Spleen (tissue), 11 donors: ENCODE measurements at regions not wholly inside any gene's neighbourhood (a gene's known extent, or its start where the extent isn't known, plus 50 kb on each side); places are given as distances from the start of the nearest gene placed in this dataset.

Source experiments
- DNase-seq: peaks from one replicate; pipeline ENCODE4 v3.0.0-alpha.2; 2020
- H3K27ac ChIP-seq, 8 donors: fragments of 200-600 bp; sonication (generic) in 7 of 8; 1 replicate in 4 of 8; 2 replicates in 4 of 8; pipeline versions ENCODE4 v1.5.0 to v1.8.0; 2016 to 2021; ENCODE audit warnings: inconsistent platforms in 4 of 8, mild to moderate bottlenecking in 4 of 8, moderate library complexity in 1 of 8
- H3K27me3 ChIP-seq, 7 donors: fragments of 200-600 bp; sonication (generic) in 6 of 7; replicated peaks in 1 of 7; 1 replicate in 4 of 7; 2 replicates in 3 of 7; pipeline versions ENCODE4 v1.5.0 to v1.8.0; 2016 to 2021; ENCODE audit warnings: inconsistent platforms in 3 of 7, mild to moderate bottlenecking in 1 of 7
- H3K36me3 ChIP-seq, 6 donors: fragments of 200-600 bp; sonication (generic) in 5 of 6; 1 replicate in 4 of 6; 2 replicates in 2 of 6; pipeline versions ENCODE4 v1.5.0 to v1.8.0; 2016 to 2021; ENCODE audit warnings: inconsistent platforms in 2 of 6
- H3K4me1 ChIP-seq, 6 donors: fragments of 200-600 bp; sonication (generic) in 5 of 6; 1 replicate in 3 of 6; 2 replicates in 3 of 6; pipeline versions ENCODE4 v1.5.0 to v1.8.0; 2016 to 2021; ENCODE audit warnings: inconsistent platforms in 3 of 6
- H3K4me3 ChIP-seq, 8 donors: fragments of 200-600 bp; sonication (generic) in 7 of 8; 1 replicate in 4 of 8; 2 replicates in 4 of 8; pipeline versions ENCODE4 v1.5.0 to v1.8.0; 2016 to 2021; ENCODE audit warnings: inconsistent platforms in 4 of 8, mild to moderate bottlenecking in 4 of 8, moderate library complexity in 2 of 8
- H3K9me3 ChIP-seq, 8 donors: fragments of 200-600 bp; sonication (generic) in 7 of 8; 1 replicate in 4 of 8; 2 replicates in 4 of 8; pipeline versions ENCODE4 v1.5.0 to v1.8.0; 2016 to 2021; ENCODE audit warnings: inconsistent platforms in 4 of 8
- CTCF ChIP-seq, 11 experiments: fragments of 200-600 bp in 7 of 11; fragments of 450-650 bp in 4 of 11; sonication (generic) in 4 of 11; IDR thresholded peaks in 8 of 11; conservative IDR thresholded peaks in 3 of 11; 1 replicate in 7 of 11; 2 replicates in 4 of 11; pipeline versions ENCODE4 v1.4.0 to v1.8.0; 2016 to 2021; ENCODE audit warnings: antibody characterized with exemption in 11 of 11, inconsistent platforms in 4 of 11, mild to moderate bottlenecking in 1 of 11
- POLR2A ChIP-seq, 3 donors: fragments of 450-650 bp; IDR thresholded peaks; one replicate each; pipeline ENCODE4 v1.5.1; 2017; ENCODE audit warnings: antibody characterized with exemption in 3 of 3, mild to moderate bottlenecking in 1 of 3
- POLR2AphosphoS5 ChIP-seq, 3 donors: sonication (generic); formaldehyde crosslinking; IDR thresholded peaks; one replicate each; pipeline ENCODE4 v1.5.1; 2017; ENCODE audit warnings: antibody characterized with exemption in 3 of 3
- WGBS, 5 donors: extraction: QIAGEN DNeasy Blood & Tissue Kit in 3 of 5; methylation state at CpG; one replicate each; pipeline versions ENCODE4 v1.1.5 to v1.1.7; 2013 to 2018; 5-methylcytosine and 5-hydroxymethylcytosine counted together
- intact Hi-C: fragments of 100-400 bp; cut with DNase I; formaldehyde crosslinking; loops from one replicate; pipeline ENCODE4 v1.15.0; 2023; ENCODE audit warnings: low total_unique reads
- donor health status: healthy with polysubstance abuse.
- donor health status: DM: no; HTN: no; CAD: no; lungs with moderate emphysema.
- donor health status: DM: no; HTN: no; CAD: no.
- donor health status: Bipolar disorder and iron deficiency.
- donor health status: healthy.
- donor health status: DM: no; HTN: no; CAD: no.
- donor health status: DM: yes; HTN: yes; CAD: no.

- no peak overlapping the region for H3K4me3 ChIP-seq
- H3K4me1 ChIP-seq, result no peaks in the 10 kb centered on the region
- DNase-seq, result no peak
- no peaks in the 10 kb centered on the region for H3K27me3 ChIP-seq
- intact Hi-C loops, result no loop called here
- H3K36me3 ChIP-seq, result no peaks in the 10 kb centered on the region
- H3K27ac ChIP-seq, result no peak overlapping the region
- TF ChIP-seq POLR2A (IDR thresholded peaks at IDR 0.05), result no peak
- TF ChIP-seq POLR2AphosphoS5 (IDR thresholded peaks at IDR 0.05), result no peak
- TF ChIP-seq CTCF (IDR thresholded peaks at IDR 0.05 in 8 of 11, conservative IDR thresholded peaks at IDR 0.05 in 3 of 11), result no peak
- H3K9me3 ChIP-seq, result no peaks in the 10 kb centered on the region
These were observed 127.2 kb upstream of the ARGLU1 start for GRCh38 chr13:106695139-106695538.

- Histone ChIP-seq H3K36me3 (no peaks in the 10 kb centered on the region), H3K27ac (no peak overlapping the region), H3K9me3 (no peaks in the 10 kb centered on the region), H3K27me3 (no peaks in the 10 kb centered on the region), H3K4me3 (no peak overlapping the region), H3K4me1 (no peaks in the 10 kb centered on the region)
- no peak for DNase-seq
- TF ChIP-seq POLR2A (IDR thresholded peaks at IDR 0.05) (no peak), POLR2AphosphoS5 (IDR thresholded peaks at IDR 0.05) (no peak)
- intact Hi-C loops, result no loop called here
- WGBS, 5 donors, result 49 to 70% (median 53%) methylated on average over 2 of the region's 2 CpGs
These were observed 123.9 kb upstream of the ARGLU1 start for GRCh38 chr13:106691861-106692260.

GRCh38 chr13:106691341-106691740 lies 123.4 kb upstream of the ARGLU1 start:
- Histone ChIP-seq H3K27ac (no peak overlapping the region), H3K9me3 (no peaks in the 10 kb centered on the region), H3K27me3 (no peaks in the 10 kb centered on the region), H3K36me3 (no peaks in the 10 kb centered on the region), H3K4me1 (no peaks in the 10 kb centered on the region), H3K4me3 (no peak overlapping the region)
- DNase-seq, result no peak
- TF ChIP-seq CTCF (IDR thresholded peaks at IDR 0.05 in 8 of 11, conservative IDR thresholded peaks at IDR 0.05 in 3 of 11) (no peak), POLR2A (IDR thresholded peaks at IDR 0.05) (no peak), POLR2AphosphoS5 (IDR thresholded peaks at IDR 0.05) (no peak)
- intact Hi-C loops, result no loop called here
- 56 to 76% (median 64%) methylated on average over 5 of the region's 5 CpGs for WGBS, 5 donors

GRCh38 chr13:106690779-106691178 lies 122.8 kb upstream of the ARGLU1 start:
- intact Hi-C loops, result no loop called here
- H3K9me3 ChIP-seq, result no peaks in the 10 kb centered on the region
- H3K4me3 ChIP-seq, result no peak overlapping the region
- H3K4me1 ChIP-seq, result no peaks in the 10 kb centered on the region
- H3K27ac ChIP-seq, result peak overlapping the region in 1 of 8 donors; percentile 1
- H3K27me3 ChIP-seq, result no peaks in the 10 kb centered on the region
- WGBS, 5 donors, result 30 to 59% (median 37%) methylated on average over 6 of the region's 6 CpGs
- no peak for DNase-seq
- TF ChIP-seq POLR2A (IDR thresholded peaks at IDR 0.05), result no peak
- TF ChIP-seq CTCF (IDR thresholded peaks at IDR 0.05 in 8 of 11, conservative IDR thresholded peaks at IDR 0.05 in 3 of 11), result no peak
- TF ChIP-seq POLR2AphosphoS5 (IDR thresholded peaks at IDR 0.05), result no peak
- H3K36me3 ChIP-seq, result no peaks in the 10 kb centered on the region

GRCh38 chr13:106689906-106690305 lies 122.0 kb upstream of the ARGLU1 start:
- no peak overlapping the region for H3K27ac ChIP-seq
- 33 to 88% (median 77%) methylated on average over 1 of the region's 1 CpG for WGBS, 5 donors

More at GRCh38 chr13:106689906-106690305, 122.0 kb upstream of the ARGLU1 start:
- no peaks in the 10 kb centered on the region for H3K36me3 ChIP-seq
- intact Hi-C loops, result no loop called here
- no peaks in the 10 kb centered on the region for H3K4me1 ChIP-seq
- H3K9me3 ChIP-seq, result no peaks in the 10 kb centered on the region
- no peaks in the 10 kb centered on the region for H3K27me3 ChIP-seq
- no peak for DNase-seq
- H3K4me3 ChIP-seq, result no peak overlapping the region
- no peak for TF ChIP-seq CTCF (IDR thresholded peaks at IDR 0.05 in 8 of 11, conservative IDR thresholded peaks at IDR 0.05 in 3 of 11)
- no peak for TF ChIP-seq POLR2AphosphoS5 (IDR thresholded peaks at IDR 0.05)
- TF ChIP-seq POLR2A (IDR thresholded peaks at IDR 0.05), result no peak
